Karpas-422 (cell line): ENCODE measurements at regions not wholly inside any gene's neighbourhood (a gene's known extent, or its start where the extent isn't known, plus 50 kb on each side); places are given as distances from the start of the nearest gene placed in this dataset.

Experiments
- DNase-seq: peaks from one replicate; pipeline ENCODE4 v3.0.0-alpha.2; 2015
- H2AFZ ChIP-seq: fragments of 200-600 bp; sonication (generic); 2 replicates; pipeline ENCODE4 v1.6.1; 2014; ENCODE audit warnings: antibody characterized with exemption, low read length, mixed read lengths
- H3K27ac ChIP-seq: fragments of 200-600 bp; sonication (generic); 2 replicates; pipeline ENCODE4 v1.5.1; 2014; ENCODE audit warnings: mild to moderate bottlenecking, low read length, moderate library complexity
- H3K27me3 ChIP-seq: fragments of 200-600 bp; sonication (generic); 2 replicates; pipeline ENCODE4 v1.6.1; 2014; ENCODE audit warnings: low read length, mixed read lengths
- H3K36me3 ChIP-seq: fragments of 200-600 bp; sonication (generic); 2 replicates; pipeline ENCODE4 v1.6.1; 2014; ENCODE audit warnings: low read length, mixed read lengths; ENCODE audit not compliant: insufficient read depth
- H3K4me1 ChIP-seq: fragments of 200-600 bp; sonication (generic); 2 replicates; pipeline ENCODE4 v1.6.1; 2014; ENCODE audit warnings: mild to moderate bottlenecking, low read length, mixed read lengths
- H3K4me2 ChIP-seq: fragments of 200-600 bp; sonication (generic); 2 replicates; pipeline ENCODE4 v1.6.1; 2014; ENCODE audit warnings: low read length, low read depth, mild to moderate bottlenecking; ENCODE audit not compliant: poor library complexity, severe bottlenecking
- H3K4me3 ChIP-seq: fragments of 200-600 bp; sonication (generic); 2 replicates; pipeline ENCODE4 v1.5.1; 2014; ENCODE audit warnings: mild to moderate bottlenecking, antibody characterized with exemption, low read length, mixed read lengths
- H3K79me2 ChIP-seq: fragments of 200-600 bp; sonication (generic); 2 replicates; pipeline ENCODE4 v1.6.1; 2014; ENCODE audit warnings: mild to moderate bottlenecking, low read length, mixed read lengths
- H3K9ac ChIP-seq: fragments of 200-600 bp; sonication (generic); 2 replicates; pipeline ENCODE4 v1.6.0; 2014; ENCODE audit warnings: low read length
- H3K9me2 ChIP-seq: fragments of 200-600 bp; sonication (generic), shearing (Covaris generic); replicated peaks from 2 replicates; pipeline ENCODE4 v1.6.0; 2014; ENCODE audit warnings: mild to moderate bottlenecking, low read length, moderate library complexity; ENCODE audit not compliant: insufficient read depth
- H3K9me3 ChIP-seq: fragments of 300-700, 200-600 bp; sonication (generic); 2 replicates; pipeline ENCODE4 v1.6.1; 2014; ENCODE audit warnings: low read length, mixed read lengths
- H4K20me1 ChIP-seq: fragments of 200-600 bp; sonication (generic); 2 replicates; pipeline ENCODE4 v1.6.1; 2014; ENCODE audit warnings: mild to moderate bottlenecking, antibody characterized with exemption, low read length, low read depth; ENCODE audit not compliant: insufficient read depth

- no peaks in the 10 kb centered on the region for H3K79me2 ChIP-seq
- no peaks in the 10 kb centered on the region for H3K27me3 ChIP-seq
- DNase-seq: no peak
- H3K27ac ChIP-seq: no peak overlapping the region
- H3K9me3 ChIP-seq: no peaks in the 10 kb centered on the region
- H3K9me2 ChIP-seq: no peaks in the 10 kb centered on the region; the same call in 1 of the 2 replicates
- H3K36me3 ChIP-seq: no peaks in the 10 kb centered on the region
- no peak overlapping the region for H2AFZ ChIP-seq
- H3K4me2 ChIP-seq: no peak overlapping the region
- no peaks in the 10 kb centered on the region for H4K20me1 ChIP-seq
- H3K9ac ChIP-seq: no peak overlapping the region
- H3K4me1 ChIP-seq: no peaks in the 10 kb centered on the region
- no peak overlapping the region for H3K4me3 ChIP-seq
Measured at GRCh38 chr10:121115154-121115553, 264.0 kb downstream of the WDR11 start.

GRCh38 chr10:121121462-121121861, 270.3 kb downstream of the WDR11 start:
- no peaks in the 10 kb centered on the region for H3K36me3 ChIP-seq
- H2AFZ ChIP-seq: no peak overlapping the region
- no peaks in the 10 kb centered on the region for H3K79me2 ChIP-seq
- H3K4me2 ChIP-seq: no peak overlapping the region
- no peak overlapping the region for H3K27ac ChIP-seq
- no peak overlapping the region for H3K9ac ChIP-seq
- no peak for DNase-seq
- H4K20me1 ChIP-seq: no peaks in the 10 kb centered on the region
- H3K4me3 ChIP-seq: no peak overlapping the region
- peaks cover 3% of the 10 kb centered on the region; the same call in 1 of the 2 replicates for H3K4me1 ChIP-seq
- H3K9me3 ChIP-seq: no peaks in the 10 kb centered on the region
- peaks cover 3% of the 10 kb centered on the region; the same call in 1 of the 2 replicates for H3K27me3 ChIP-seq
- no peaks in the 10 kb centered on the region for H3K9me2 ChIP-seq

GRCh38 chr10:121127151-121127906, 276.2 kb downstream of the WDR11 start:
- Histone ChIP-seq H3K9me3 (no peaks in the 10 kb centered on the region), H3K9ac (no peak overlapping the region), H3K4me2 (no peak overlapping the region), H3K4me1 (peaks cover 3% of the 10 kb centered on the region; the same call in 1 of the 2 replicates), H3K27me3 (no peaks in the 10 kb centered on the region), H3K4me3 (no peak overlapping the region), H3K36me3 (no peaks in the 10 kb centered on the region), H3K27ac (no peak overlapping the region), H2AFZ (no peak overlapping the region), H3K79me2 (no peaks in the 10 kb centered on the region), H4K20me1 (no peaks in the 10 kb centered on the region), H3K9me2 (no peaks in the 10 kb centered on the region)
- no peak for DNase-seq

GRCh38 chr10:121128164-121128563, 277.0 kb downstream of the WDR11 start:
- no peaks in the 10 kb centered on the region for H3K9me2 ChIP-seq
- H3K36me3 ChIP-seq: no peaks in the 10 kb centered on the region
- no peak overlapping the region for H3K4me2 ChIP-seq
- no peaks in the 10 kb centered on the region for H4K20me1 ChIP-seq
- H3K4me1 ChIP-seq: no peaks in the 10 kb centered on the region
- DNase-seq: no peak
- no peak overlapping the region for H3K27ac ChIP-seq
- H3K9ac ChIP-seq: no peak overlapping the region
- no peak overlapping the region for H2AFZ ChIP-seq
- no peak overlapping the region for H3K4me3 ChIP-seq
- no peaks in the 10 kb centered on the region for H3K79me2 ChIP-seq
- H3K27me3 ChIP-seq: no peaks in the 10 kb centered on the region
- no peaks in the 10 kb centered on the region for H3K9me3 ChIP-seq

- Histone ChIP-seq H3K9me3 (no peaks in the 10 kb centered on the region), H3K4me1 (no peaks in the 10 kb centered on the region), H2AFZ (no peak overlapping the region), H3K9me2 (no peaks in the 10 kb centered on the region), H4K20me1 (no peaks in the 10 kb centered on the region), H3K79me2 (no peaks in the 10 kb centered on the region), H3K4me2 (no peak overlapping the region), H3K4me3 (no peak overlapping the region), H3K27me3 (no peaks in the 10 kb centered on the region), H3K9ac (no peak overlapping the region), H3K27ac (no peak overlapping the region), H3K36me3 (no peaks in the 10 kb centered on the region)
- DNase-seq: no peak
Measured at GRCh38 chr10:121129266-121129665, 278.1 kb downstream of the WDR11 start.

- Histone ChIP-seq H3K27me3 (no peaks in the 10 kb centered on the region), H2AFZ (no peak overlapping the region), H4K20me1 (no peaks in the 10 kb centered on the region), H3K9ac (no peak overlapping the region), H3K4me2 (no peak overlapping the region), H3K9me2 (no peaks in the 10 kb centered on the region), H3K9me3 (no peaks in the 10 kb centered on the region), H3K79me2 (no peaks in the 10 kb centered on the region), H3K36me3 (no peaks in the 10 kb centered on the region), H3K4me3 (no peak overlapping the region), H3K27ac (no peak overlapping the region), H3K4me1 (no peaks in the 10 kb centered on the region)
- no peak for DNase-seq
Measured at GRCh38 chr10:121130382-121130781, 279.2 kb downstream of the WDR11 start.

GRCh38 chr10:121131014-121131413, 279.9 kb downstream of the WDR11 start:
- Histone ChIP-seq H3K79me2 (no peaks in the 10 kb centered on the region), H3K9me2 (no peaks in the 10 kb centered on the region), H3K27ac (no peak overlapping the region), H3K36me3 (no peaks in the 10 kb centered on the region), H3K27me3 (no peaks in the 10 kb centered on the region), H3K4me2 (no peak overlapping the region), H3K4me3 (no peak overlapping the region), H3K9ac (no peak overlapping the region), H3K9me3 (no peaks in the 10 kb centered on the region), H2AFZ (no peak overlapping the region), H3K4me1 (no peaks in the 10 kb centered on the region), H4K20me1 (no peaks in the 10 kb centered on the region)
- no peak for DNase-seq

- Histone ChIP-seq H3K9me3 (no peaks in the 10 kb centered on the region), H2AFZ (no peak overlapping the region), H3K4me2 (no peak overlapping the region), H3K27ac (no peak overlapping the region), H3K9me2 (no peaks in the 10 kb centered on the region), H3K27me3 (no peaks in the 10 kb centered on the region), H3K9ac (no peak overlapping the region), H3K4me1 (no peaks in the 10 kb centered on the region), H3K4me3 (no peak overlapping the region), H3K79me2 (no peaks in the 10 kb centered on the region), H3K36me3 (no peaks in the 10 kb centered on the region), H4K20me1 (no peaks in the 10 kb centered on the region)
- no peak for DNase-seq
Measured at GRCh38 chr10:121131426-121132265, 280.5 kb downstream of the WDR11 start.
